GM23338 (cell line): ENCODE measurements at regions not wholly inside any gene's neighbourhood (a gene's known extent, or its start where the extent isn't known, plus 50 kb on each side); places are given as distances from the start of the nearest gene placed in this dataset.

Source experiments
- ATAC-seq: fragments of 200-7000 bp; cut with Tn5 transposase; 3 replicates; pipeline ENCODE4 v1.9.1; 2020
- DNase-seq: peaks from one replicate; pipeline ENCODE4 v3.0.0-alpha.2; 2015; ENCODE audit warnings: low spot score
- H2AFZ ChIP-seq: fragments of 200-600 bp; sonication (generic); 2 replicates; pipeline ENCODE4 v1.8.0; 2016; ENCODE audit warnings: antibody characterized with exemption, mild to moderate bottlenecking, moderate library complexity
- H3F3A ChIP-seq: fragments of 200-600 bp; sonication (generic); replicated peaks from 2 replicates; pipeline ENCODE4 v1.8.0; 2017; ENCODE audit warnings: antibody characterized with exemption, mixed run types, low read depth
- H3K27ac ChIP-seq: fragments of 200-600 bp; sonication (generic); 2 replicates; pipeline ENCODE4 v1.6.1; 2016; ENCODE audit warnings: low read depth
- H3K27me3 ChIP-seq: fragments of 200-600 bp; sonication (generic); 2 replicates; pipeline ENCODE4 v1.8.0; 2016; ENCODE audit warnings: mild to moderate bottlenecking, mixed run types, moderate library complexity; ENCODE audit not compliant: insufficient read depth
- H3K36me3 ChIP-seq: fragments of 200-600 bp; sonication (generic); 2 replicates; pipeline ENCODE4 v1.8.0; 2016; ENCODE audit warnings: mild to moderate bottlenecking; ENCODE audit not compliant: insufficient read depth
- H3K4me1 ChIP-seq: fragments of 200-600 bp; sonication (generic); 2 replicates; pipeline ENCODE4 v1.8.0; 2016; ENCODE audit warnings: mild to moderate bottlenecking, moderate library complexity; ENCODE audit not compliant: insufficient read depth
- H3K4me2 ChIP-seq: fragments of 200-600 bp; sonication (generic); 2 replicates; pipeline ENCODE4 v1.7.1; 2017; ENCODE audit warnings: mixed run types
- H3K4me3 ChIP-seq: fragments of 200-600 bp; sonication (generic); 2 replicates; pipeline ENCODE4 v1.6.1; 2016; ENCODE audit warnings: mixed run types
- H3K79me2 ChIP-seq: fragments of 200-600 bp; sonication (generic); replicated peaks from 2 replicates; pipeline ENCODE4 v1.8.0; 2017; ENCODE audit warnings: mild to moderate bottlenecking; ENCODE audit not compliant: insufficient read depth
- H3K9me2 ChIP-seq: fragments of 200-600 bp; sonication (generic); 2 replicates; pipeline ENCODE4 v1.8.0; 2017; ENCODE audit not compliant: insufficient read depth
- H4K20me1 ChIP-seq: fragments of 200-600 bp; sonication (generic); replicated peaks from 2 replicates; pipeline ENCODE4 v1.8.0; 2017; ENCODE audit warnings: mild to moderate bottlenecking; ENCODE audit not compliant: insufficient read depth
- H3K27ac Mint-ChIP-seq: 2 replicates; pipeline ENCODE4 v1.8.0; 2020; ENCODE audit warnings: inconsistent platforms, mild to moderate bottlenecking, moderate library complexity, mixed read lengths
- H3K27me3 Mint-ChIP-seq: 3 replicates; pipeline ENCODE4 v1.8.0; 2022; ENCODE audit warnings: low read depth, mild to moderate bottlenecking, moderate library complexity, mixed read lengths, inconsistent platforms; ENCODE audit not compliant: insufficient read depth, poor library complexity
- H3K36me3 Mint-ChIP-seq: 3 replicates; pipeline ENCODE4 v1.8.0; 2021; ENCODE audit warnings: low read depth, mild to moderate bottlenecking, inconsistent platforms, moderate library complexity, mixed read lengths
- H3K4me1 Mint-ChIP-seq: 3 replicates; pipeline ENCODE4 v1.8.0; 2020; ENCODE audit warnings: mild to moderate bottlenecking, inconsistent platforms, mixed read lengths
- H3K4me3 Mint-ChIP-seq: 3 replicates; pipeline ENCODE4 v1.8.0; 2021; ENCODE audit warnings: moderate library complexity, mild to moderate bottlenecking, inconsistent platforms, mixed read lengths
- H3K9me3 Mint-ChIP-seq: 3 replicates; pipeline ENCODE4 v1.8.0; 2020; ENCODE audit warnings: moderate library complexity, mild to moderate bottlenecking, inconsistent platforms, mixed read lengths
- CREB1 ChIP-seq: fragments of 250-450 bp; sonication (Bioruptor Pico); IDR thresholded peaks from 2 replicates; pipeline ENCODE4 v1.5.0; 2020; ENCODE audit warnings: low read depth, mild to moderate bottlenecking, moderate library complexity
- EZH2 ChIP-seq: fragments of 200-600 bp; sonication (generic); IDR thresholded peaks from one replicate; pipeline ENCODE4 v1.8.0; 2017; ENCODE audit warnings: antibody characterized with exemption, mild to moderate bottlenecking, low read depth; ENCODE audit not compliant: unreplicated experiment
- EZH2phosphoT487 ChIP-seq: fragments of 200-600 bp; sonication (generic); IDR thresholded peaks from one replicate; pipeline ENCODE4 v1.8.1; 2018; ENCODE audit warnings: antibody characterized with exemption; ENCODE audit not compliant: unreplicated experiment
- JUNB ChIP-seq: IDR thresholded peaks from one replicate; pipeline ENCODE4 v1.6.1; 2016; ENCODE audit warnings: antibody characterized with exemption; ENCODE audit not compliant: unreplicated experiment
- NANOG ChIP-seq: IDR thresholded peaks from 2 replicates; pipeline ENCODE4 v1.6.1; 2016; ENCODE audit warnings: antibody characterized with exemption, borderline replicate concordance
- POLR2AphosphoS5 ChIP-seq: IDR thresholded peaks from 2 replicates; pipeline ENCODE4 v1.6.1; 2016; ENCODE audit warnings: antibody characterized with exemption, low read depth
- STAT1 ChIP-seq: IDR thresholded peaks from one replicate; pipeline ENCODE4 v1.6.1; 2016; ENCODE audit warnings: antibody characterized with exemption; ENCODE audit not compliant: unreplicated experiment
- ZNF114 ChIP-seq: fragments of 250-450 bp; sonication (Bioruptor Pico); IDR thresholded peaks from 2 replicates; pipeline ENCODE4 v1.5.0; 2020; ENCODE audit warnings: mild to moderate bottlenecking, moderate library complexity
- ZNF331 ChIP-seq: fragments of 250-450 bp; sonication (Bioruptor Pico); IDR thresholded peaks from 2 replicates; pipeline ENCODE4 v1.5.0; 2020; ENCODE audit warnings: low read depth, mild to moderate bottlenecking, moderate library complexity
- TF ChIP-seq, protein P1 (sequence below): IDR thresholded peaks from one replicate; pipeline ENCODE4 v1.6.1; 2018; ENCODE audit warnings: antibody characterized with exemption; ENCODE audit not compliant: unreplicated experiment
- TF ChIP-seq, protein P2 (sequence below), 2 experiments: fragments of 200-600 bp in 1 of 2; sonication (generic) in 1 of 2; conservative IDR thresholded peaks; 2 replicates each; pipeline versions ENCODE4 v1.5.1 to v1.6.1; 2016 to 2017; ENCODE audit warnings: antibody characterized with exemption in 2 of 2, low read depth in 2 of 2, mild to moderate bottlenecking in 2 of 2, moderate library complexity in 1 of 2
- TF ChIP-seq, protein P3 (sequence below): fragments of 250-450 bp; sonication (Bioruptor Pico); IDR thresholded peaks from 2 replicates; pipeline ENCODE4 v1.5.0; 2020; ENCODE audit warnings: mild to moderate bottlenecking, moderate library complexity
- TF ChIP-seq, protein P4 (sequence below): IDR thresholded peaks from 2 replicates; pipeline ENCODE4 v1.6.1; 2016; ENCODE audit warnings: antibody characterized with exemption

DNA sequence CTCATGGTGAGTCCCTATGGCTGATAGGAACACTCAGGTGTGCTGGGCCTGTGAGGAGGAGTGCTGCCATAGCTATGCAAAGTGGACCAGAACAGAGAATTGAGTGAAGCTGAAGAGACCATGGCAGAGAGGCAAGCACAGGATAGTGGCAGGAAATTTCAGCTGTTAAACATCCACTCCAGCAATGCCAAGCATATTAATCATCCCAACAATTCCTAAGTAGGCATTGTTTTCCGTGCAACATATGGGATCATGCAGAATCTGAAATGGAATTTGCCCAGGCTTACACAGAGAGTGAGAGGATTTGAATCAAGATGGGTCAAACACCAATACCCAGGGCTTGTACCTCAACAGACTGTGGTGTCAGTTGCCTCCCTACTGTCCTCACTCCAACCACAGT is 582.6 kb upstream of the UBE2E2 start:
- Mint-ChIP-seq H3K9me3 (no peaks in the 10 kb centered on the region), H3K4me3 (no peak overlapping the region), H3K27me3 (no peaks in the 10 kb centered on the region), H3K27ac (no peak overlapping the region), H3K36me3 (no peaks in the 10 kb centered on the region), H3K4me1 (no peaks in the 10 kb centered on the region)
- H3K4me3 ChIP-seq = no peak overlapping the region
- ATAC-seq (no peak), DNase-seq (no peak)
- no peaks in the 10 kb centered on the region; the same call in 1 of the 2 replicates for H4K20me1 ChIP-seq
- no peaks in the 10 kb centered on the region for H3F3A ChIP-seq
- no peak overlapping the region for H3K27ac ChIP-seq
- H2AFZ ChIP-seq = no peak overlapping the region
- H3K79me2 ChIP-seq = no peaks in the 10 kb centered on the region
- no peaks in the 10 kb centered on the region for H3K4me1 ChIP-seq
- TF ChIP-seq POLR2AphosphoS5 (no peak), ZNF331 (CRISPR knock-in tag) (no peak), JUNB (no peak), STAT1 (no peak), NANOG (no peak), EZH2phosphoT487 (no peak), EZH2 (no peak), ZNF114 (CRISPR knock-in tag) (no peak), CREB1 (CRISPR knock-in tag) (no peak)
- TF ChIP-seq, protein P1, sequence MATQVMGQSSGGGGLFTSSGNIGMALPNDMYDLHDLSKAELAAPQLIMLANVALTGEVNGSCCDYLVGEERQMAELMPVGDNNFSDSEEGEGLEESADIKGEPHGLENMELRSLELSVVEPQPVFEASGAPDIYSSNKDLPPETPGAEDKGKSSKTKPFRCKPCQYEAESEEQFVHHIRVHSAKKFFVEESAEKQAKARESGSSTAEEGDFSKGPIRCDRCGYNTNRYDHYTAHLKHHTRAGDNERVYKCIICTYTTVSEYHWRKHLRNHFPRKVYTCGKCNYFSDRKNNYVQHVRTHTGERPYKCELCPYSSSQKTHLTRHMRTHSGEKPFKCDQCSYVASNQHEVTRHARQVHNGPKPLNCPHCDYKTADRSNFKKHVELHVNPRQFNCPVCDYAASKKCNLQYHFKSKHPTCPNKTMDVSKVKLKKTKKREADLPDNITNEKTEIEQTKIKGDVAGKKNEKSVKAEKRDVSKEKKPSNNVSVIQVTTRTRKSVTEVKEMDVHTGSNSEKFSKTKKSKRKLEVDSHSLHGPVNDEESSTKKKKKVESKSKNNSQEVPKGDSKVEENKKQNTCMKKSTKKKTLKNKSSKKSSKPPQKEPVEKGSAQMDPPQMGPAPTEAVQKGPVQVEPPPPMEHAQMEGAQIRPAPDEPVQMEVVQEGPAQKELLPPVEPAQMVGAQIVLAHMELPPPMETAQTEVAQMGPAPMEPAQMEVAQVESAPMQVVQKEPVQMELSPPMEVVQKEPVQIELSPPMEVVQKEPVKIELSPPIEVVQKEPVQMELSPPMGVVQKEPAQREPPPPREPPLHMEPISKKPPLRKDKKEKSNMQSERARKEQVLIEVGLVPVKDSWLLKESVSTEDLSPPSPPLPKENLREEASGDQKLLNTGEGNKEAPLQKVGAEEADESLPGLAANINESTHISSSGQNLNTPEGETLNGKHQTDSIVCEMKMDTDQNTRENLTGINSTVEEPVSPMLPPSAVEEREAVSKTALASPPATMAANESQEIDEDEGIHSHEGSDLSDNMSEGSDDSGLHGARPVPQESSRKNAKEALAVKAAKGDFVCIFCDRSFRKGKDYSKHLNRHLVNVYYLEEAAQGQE = no peak
- TF ChIP-seq, protein P2, sequence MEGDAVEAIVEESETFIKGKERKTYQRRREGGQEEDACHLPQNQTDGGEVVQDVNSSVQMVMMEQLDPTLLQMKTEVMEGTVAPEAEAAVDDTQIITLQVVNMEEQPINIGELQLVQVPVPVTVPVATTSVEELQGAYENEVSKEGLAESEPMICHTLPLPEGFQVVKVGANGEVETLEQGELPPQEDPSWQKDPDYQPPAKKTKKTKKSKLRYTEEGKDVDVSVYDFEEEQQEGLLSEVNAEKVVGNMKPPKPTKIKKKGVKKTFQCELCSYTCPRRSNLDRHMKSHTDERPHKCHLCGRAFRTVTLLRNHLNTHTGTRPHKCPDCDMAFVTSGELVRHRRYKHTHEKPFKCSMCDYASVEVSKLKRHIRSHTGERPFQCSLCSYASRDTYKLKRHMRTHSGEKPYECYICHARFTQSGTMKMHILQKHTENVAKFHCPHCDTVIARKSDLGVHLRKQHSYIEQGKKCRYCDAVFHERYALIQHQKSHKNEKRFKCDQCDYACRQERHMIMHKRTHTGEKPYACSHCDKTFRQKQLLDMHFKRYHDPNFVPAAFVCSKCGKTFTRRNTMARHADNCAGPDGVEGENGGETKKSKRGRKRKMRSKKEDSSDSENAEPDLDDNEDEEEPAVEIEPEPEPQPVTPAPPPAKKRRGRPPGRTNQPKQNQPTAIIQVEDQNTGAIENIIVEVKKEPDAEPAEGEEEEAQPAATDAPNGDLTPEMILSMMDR (conservative IDR thresholded peaks at IDR 0.05; ENCODE audit: low read depth in 2 of 2) = no peak
- TF ChIP-seq, protein P3, sequence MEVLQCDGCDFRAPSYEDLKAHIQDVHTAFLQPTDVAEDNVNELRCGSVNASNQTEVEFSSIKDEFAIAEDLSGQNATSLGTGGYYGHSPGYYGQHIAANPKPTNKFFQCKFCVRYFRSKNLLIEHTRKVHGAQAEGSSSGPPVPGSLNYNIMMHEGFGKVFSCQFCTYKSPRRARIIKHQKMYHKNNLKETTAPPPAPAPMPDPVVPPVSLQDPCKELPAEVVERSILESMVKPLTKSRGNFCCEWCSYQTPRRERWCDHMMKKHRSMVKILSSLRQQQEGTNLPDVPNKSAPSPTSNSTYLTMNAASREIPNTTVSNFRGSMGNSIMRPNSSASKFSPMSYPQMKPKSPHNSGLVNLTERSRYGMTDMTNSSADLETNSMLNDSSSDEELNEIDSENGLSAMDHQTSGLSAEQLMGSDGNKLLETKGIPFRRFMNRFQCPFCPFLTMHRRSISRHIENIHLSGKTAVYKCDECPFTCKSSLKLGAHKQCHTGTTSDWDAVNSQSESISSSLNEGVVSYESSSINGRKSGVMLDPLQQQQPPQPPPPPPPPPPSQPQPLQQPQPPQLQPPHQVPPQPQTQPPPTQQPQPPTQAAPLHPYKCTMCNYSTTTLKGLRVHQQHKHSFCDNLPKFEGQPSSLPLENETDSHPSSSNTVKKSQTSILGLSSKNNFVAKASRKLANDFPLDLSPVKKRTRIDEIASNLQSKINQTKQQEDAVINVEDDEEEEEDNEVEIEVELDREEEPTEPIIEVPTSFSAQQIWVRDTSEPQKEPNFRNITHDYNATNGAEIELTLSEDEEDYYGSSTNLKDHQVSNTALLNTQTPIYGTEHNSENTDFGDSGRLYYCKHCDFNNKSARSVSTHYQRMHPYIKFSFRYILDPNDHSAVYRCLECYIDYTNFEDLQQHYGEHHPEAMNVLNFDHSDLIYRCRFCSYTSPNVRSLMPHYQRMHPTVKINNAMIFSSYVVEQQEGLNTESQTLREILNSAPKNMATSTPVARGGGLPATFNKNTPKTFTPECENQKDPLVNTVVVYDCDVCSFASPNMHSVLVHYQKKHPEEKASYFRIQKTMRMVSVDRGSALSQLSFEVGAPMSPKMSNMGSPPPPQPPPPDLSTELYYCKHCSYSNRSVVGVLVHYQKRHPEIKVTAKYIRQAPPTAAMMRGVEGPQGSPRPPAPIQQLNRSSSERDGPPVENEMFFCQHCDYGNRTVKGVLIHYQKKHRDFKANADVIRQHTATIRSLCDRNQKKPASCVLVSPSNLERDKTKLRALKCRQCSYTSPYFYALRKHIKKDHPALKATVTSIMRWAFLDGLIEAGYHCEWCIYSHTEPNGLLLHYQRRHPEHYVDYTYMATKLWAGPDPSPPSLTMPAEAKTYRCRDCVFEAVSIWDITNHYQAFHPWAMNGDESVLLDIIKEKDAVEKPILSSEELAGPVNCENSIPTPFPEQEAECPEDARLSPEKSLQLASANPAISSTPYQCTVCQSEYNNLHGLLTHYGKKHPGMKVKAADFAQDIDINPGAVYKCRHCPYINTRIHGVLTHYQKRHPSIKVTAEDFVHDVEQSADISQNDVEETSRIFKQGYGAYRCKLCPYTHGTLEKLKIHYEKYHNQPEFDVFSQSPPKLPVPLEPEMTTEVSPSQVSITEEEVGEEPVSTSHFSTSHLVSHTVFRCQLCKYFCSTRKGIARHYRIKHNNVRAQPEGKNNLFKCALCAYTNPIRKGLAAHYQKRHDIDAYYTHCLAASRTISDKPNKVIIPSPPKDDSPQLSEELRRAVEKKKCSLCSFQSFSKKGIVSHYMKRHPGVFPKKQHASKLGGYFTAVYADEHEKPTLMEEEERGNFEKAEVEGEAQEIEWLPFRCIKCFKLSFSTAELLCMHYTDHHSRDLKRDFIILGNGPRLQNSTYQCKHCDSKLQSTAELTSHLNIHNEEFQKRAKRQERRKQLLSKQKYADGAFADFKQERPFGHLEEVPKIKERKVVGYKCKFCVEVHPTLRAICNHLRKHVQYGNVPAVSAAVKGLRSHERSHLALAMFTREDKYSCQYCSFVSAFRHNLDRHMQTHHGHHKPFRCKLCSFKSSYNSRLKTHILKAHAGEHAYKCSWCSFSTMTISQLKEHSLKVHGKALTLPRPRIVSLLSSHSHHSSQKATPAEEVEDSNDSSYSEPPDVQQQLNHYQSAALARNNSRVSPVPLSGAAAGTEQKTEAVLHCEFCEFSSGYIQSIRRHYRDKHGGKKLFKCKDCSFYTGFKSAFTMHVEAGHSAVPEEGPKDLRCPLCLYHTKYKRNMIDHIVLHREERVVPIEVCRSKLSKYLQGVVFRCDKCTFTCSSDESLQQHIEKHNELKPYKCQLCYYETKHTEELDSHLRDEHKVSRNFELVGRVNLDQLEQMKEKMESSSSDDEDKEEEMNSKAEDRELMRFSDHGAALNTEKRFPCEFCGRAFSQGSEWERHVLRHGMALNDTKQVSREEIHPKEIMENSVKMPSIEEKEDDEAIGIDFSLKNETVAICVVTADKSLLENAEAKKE (CRISPR knock-in tag) = no peak
- TF ChIP-seq, protein P4, sequence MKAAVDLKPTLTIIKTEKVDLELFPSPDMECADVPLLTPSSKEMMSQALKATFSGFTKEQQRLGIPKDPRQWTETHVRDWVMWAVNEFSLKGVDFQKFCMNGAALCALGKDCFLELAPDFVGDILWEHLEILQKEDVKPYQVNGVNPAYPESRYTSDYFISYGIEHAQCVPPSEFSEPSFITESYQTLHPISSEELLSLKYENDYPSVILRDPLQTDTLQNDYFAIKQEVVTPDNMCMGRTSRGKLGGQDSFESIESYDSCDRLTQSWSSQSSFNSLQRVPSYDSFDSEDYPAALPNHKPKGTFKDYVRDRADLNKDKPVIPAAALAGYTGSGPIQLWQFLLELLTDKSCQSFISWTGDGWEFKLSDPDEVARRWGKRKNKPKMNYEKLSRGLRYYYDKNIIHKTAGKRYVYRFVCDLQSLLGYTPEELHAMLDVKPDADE = no peak
- H3K27me3 ChIP-seq = no peaks in the 10 kb centered on the region
- H3K36me3 ChIP-seq = no peaks in the 10 kb centered on the region
- 0 out of 2 replicates have a peak, but pooled peaks cover 13% of the 10 kb centered on the region for H3K9me2 ChIP-seq
- H3K4me2 ChIP-seq = no peak overlapping the region
